ENCODE measurements at regions not wholly inside any gene's neighbourhood (a gene's known extent, or its start where the extent isn't known, plus 50 kb on each side); places are given as distances from the start of the nearest gene placed in this dataset.

GRCh38 chr16:52677501-52677900 is 130.6 kb upstream of the TOX3 start (continued):
- no peak for TF ChIP-seq ZBTB43 (CRISPR knock-in tag; IDR thresholded peaks at IDR 0.05)
- TF ChIP-seq USF2 (CRISPR knock-in tag; IDR thresholded peaks at IDR 0.05), result no peak
- TF ChIP-seq ESRRA (CRISPR knock-in tag; IDR thresholded peaks at IDR 0.05; ENCODE audit: borderline replicate concordance), result no peak
- no peak for TF ChIP-seq NFYB (CRISPR knock-in tag; conservative IDR thresholded peaks at IDR 0.05; ENCODE audit: low read depth)
- TF ChIP-seq AFF4 (CRISPR knock-in tag; IDR thresholded peaks at IDR 0.05; ENCODE audit: borderline replicate concordance), result no peak
- TF ChIP-seq FOXJ3 (CRISPR knock-in tag; IDR thresholded peaks at IDR 0.05; ENCODE audit: borderline replicate concordance), result no peak
- no peak for TF ChIP-seq CREM (CRISPR knock-in tag; IDR thresholded peaks at IDR 0.05)
- TF ChIP-seq PRDM15 (CRISPR knock-in tag; IDR thresholded peaks at IDR 0.05), result no peak
- TF ChIP-seq NFATC4 (CRISPR knock-in tag; IDR thresholded peaks at IDR 0.05), result no peak

- Mint-ChIP-seq H3K36me3 (no peaks in the 10 kb centered on the region), H3K4me3 (no peak overlapping the region), H3K4me1 (no peaks in the 10 kb centered on the region), H3K27me3 (ENCODE audit: low read depth) (no peaks in the 10 kb centered on the region), H3K27ac (no peak overlapping the region), H3K9me3 (peaks cover 2% of the 10 kb centered on the region)
- ChIA-PET CTCF (no interaction called here), POLR2A (no interaction called here)
- ATAC-seq, result no peak
- no peak for DNase-seq (ENCODE audit: low spot score)
- TF ChIP-seq KAT7 (CRISPR knock-in tag; IDR thresholded peaks at IDR 0.05; ENCODE audit: borderline replicate concordance) (no peak), STAT6 (CRISPR knock-in tag; conservative IDR thresholded peaks at IDR 0.05; ENCODE audit: low read depth) (no peak), ZNF263 (CRISPR knock-in tag; IDR thresholded peaks at IDR 0.05; ENCODE audit: low read depth) (no peak), MAX (CRISPR knock-in tag; IDR thresholded peaks at IDR 0.05) (no peak), SMAD3 (CRISPR knock-in tag; IDR thresholded peaks at IDR 0.05; ENCODE audit: borderline replicate concordance) (no peak), GTF2I (CRISPR knock-in tag; conservative IDR thresholded peaks at IDR 0.05) (no peak), FOXP4 (CRISPR knock-in tag; IDR thresholded peaks at IDR 0.05) (no peak), USF2 (CRISPR knock-in tag; IDR thresholded peaks at IDR 0.05) (no peak), NR2C2 (CRISPR knock-in tag; IDR thresholded peaks at IDR 0.05) (no peak), ZNF671 (CRISPR knock-in tag; IDR thresholded peaks at IDR 0.05) (no peak), IRF2 (CRISPR knock-in tag; IDR thresholded peaks at IDR 0.05; ENCODE audit: borderline replicate concordance, low read depth) (no peak), MYBL2 (CRISPR knock-in tag; IDR thresholded peaks at IDR 0.05) (no peak), ELF4 (CRISPR knock-in tag; IDR thresholded peaks at IDR 0.05; ENCODE audit: low read depth) (no peak), ZNF423 (CRISPR knock-in tag; IDR thresholded peaks at IDR 0.05) (no peak)
These were observed 130.0 kb upstream of the TOX3 start for GRCh38 chr16:52676959-52677358.

Data from WTC11 (cell line).